NCI-H2107 treated with DMSO at 0.1 percent for 48 hours (cell line): ENCODE measurements at regions not wholly inside any gene's neighbourhood (a gene's known extent, or its start where the extent isn't known, plus 50 kb on each side); places are given as distances from the start of the nearest gene placed in this dataset.

Source experiments
- DNase-seq: peaks from one replicate; lab custom pipeline; 2025; ENCODE audit not compliant: unreplicated experiment; lab: John Stamatoyannopoulos, UW

DNA sequence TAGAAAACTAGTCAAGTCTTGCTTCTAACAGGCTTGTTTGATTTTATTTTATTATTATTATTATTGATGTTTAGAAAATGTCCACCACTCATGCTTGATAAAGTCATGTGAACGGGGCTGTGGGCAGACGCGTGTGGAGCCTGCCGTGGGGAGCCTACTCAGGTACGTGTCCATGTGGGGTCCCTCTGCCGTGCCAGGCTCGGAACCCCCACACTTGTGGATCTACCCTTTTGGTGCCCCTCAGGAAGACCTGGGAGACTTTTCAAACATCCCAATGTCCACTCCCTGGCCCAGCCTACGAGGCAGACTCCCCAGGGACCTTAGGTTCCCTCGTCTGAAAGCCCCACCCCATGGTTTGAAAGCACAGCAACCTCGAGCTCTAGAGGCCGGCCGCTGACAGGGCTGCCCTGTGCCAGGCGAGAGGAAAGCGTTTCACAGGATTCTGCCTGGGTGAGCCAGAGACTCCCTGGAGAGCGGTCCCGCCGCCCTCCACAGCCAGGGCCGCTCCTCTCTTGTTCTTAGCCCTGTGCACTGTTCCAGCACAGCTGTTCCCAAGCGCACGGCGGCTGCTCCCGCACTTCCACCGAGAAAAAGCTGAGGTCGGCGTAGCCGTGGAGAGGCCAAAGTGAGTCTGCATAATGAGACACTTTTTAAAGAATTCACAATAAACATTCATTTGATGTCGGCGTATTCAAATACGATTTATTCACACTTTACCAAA lies 249.7 kb downstream of the TTLL2 start:
- DNase-seq = no peak

DNA sequence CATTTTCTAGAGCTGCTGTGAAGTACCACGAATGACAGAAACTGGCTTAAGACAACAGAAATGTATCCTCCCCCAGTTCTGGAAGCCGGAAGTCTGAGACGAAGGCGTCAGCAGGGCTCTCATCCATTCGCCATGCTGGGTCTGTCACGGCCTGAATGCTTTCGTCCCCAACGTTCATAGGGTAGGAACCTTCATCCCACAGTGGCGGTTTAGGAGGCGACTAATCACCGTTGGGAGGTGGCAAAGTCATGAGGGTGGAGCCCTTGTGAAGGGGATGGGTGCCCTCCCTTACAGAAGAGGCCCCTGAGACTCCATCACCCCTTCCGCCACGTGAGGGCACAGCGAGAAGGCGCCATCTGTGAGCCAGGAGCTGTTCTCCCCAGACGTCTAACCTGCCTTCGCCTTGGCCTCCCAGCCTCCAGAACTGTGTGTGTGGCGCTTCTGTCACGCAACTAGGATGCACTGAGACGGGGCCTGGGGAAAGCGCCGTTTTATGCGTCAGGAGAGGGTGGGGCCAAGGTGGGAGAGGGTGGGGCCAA lies 250.3 kb downstream of the TTLL2 start:
- DNase-seq = no peak

DNA sequence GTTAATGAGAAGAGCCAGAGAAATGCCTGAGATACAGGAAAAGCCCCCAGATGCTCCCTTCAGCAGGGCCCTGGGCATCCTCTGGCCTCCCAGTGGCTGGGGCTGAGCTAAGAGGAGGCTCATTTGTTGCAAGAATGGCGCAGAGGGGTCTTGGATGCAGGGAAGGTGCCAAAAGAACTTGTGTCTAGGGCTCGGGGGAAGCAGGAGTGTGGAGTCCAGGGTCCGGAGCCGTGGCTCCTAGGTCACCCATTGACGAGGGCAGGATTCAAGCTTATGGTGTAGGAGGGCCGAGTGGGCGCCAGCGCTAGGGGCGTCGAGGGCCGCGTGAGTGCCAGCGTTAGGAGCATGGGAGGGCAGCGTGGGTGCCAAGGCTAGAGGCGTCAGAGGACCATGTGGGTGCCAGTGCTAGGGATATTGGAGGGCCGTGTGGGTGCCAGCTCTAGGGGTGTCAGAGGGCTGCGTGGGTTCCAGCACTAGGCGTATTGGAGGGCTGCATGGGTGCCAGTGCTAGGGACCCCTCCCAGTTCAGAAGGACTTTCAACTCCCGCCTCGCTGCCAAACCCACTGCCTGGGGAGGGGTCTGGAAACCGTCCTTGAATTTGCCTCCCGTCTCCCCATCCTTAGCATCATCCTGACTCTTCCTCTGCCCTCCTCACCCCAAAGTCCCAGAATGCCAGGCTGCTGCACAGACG lies 250.5 kb upstream of the AFDN start:
- DNase-seq = no peak

DNA sequence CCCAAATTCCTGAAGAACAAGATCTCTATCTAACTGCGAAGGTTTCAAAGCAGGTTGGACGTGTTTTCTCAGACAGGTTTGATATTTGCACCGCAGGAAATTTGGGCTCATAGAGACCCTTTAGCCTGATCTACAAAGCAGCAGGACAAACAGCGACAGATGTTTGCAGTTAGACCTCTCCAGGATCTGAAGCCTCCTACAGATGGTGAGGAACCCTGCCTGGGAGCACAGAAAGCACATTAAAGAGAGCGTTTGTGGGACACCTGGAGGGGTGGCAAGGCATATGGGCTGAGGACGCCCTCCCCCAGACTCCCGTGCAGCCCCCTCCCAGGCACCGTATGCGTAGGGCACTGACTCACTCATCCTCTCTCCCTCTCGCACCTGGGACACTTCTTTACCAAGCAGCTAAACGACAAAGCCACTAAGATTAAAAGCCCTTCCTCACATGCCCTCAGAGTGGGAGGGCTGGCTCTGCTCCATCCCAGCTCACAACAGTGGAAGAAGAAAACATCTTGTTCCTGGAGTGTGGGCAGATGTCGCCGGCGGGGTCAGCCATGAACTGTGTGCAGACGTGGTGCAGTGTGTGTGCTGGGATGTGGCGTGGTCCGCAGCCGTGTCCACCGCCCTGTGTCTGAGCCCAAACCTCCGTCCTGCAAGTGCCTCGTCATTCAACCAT lies 249.7 kb upstream of the AFDN start:
- DNase-seq = no peak

DNA sequence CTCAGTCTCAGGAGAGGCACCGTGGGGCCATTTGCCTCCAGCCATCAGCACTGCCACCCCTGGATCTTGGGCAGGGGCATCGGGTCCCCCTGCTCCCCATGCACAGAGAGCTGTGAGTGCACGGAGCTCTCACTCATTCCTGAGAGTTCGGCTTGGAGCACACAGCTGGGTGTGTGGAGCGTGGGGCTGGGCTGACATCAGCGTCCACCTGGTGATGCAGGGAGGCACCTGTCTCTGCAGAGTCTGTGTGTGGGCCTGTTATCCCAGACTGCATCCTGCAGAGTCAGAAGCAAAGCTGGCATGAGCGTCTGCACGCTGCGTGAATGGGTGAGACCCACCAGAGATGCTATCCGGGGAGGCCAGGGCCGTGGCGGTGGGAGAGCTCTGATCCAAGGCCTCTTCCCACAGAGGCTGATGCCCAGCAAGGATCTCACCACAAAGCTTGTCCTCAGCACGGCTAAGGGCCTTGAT lies 248.8 kb upstream of the AFDN start:
- no peak for DNase-seq

DNA sequence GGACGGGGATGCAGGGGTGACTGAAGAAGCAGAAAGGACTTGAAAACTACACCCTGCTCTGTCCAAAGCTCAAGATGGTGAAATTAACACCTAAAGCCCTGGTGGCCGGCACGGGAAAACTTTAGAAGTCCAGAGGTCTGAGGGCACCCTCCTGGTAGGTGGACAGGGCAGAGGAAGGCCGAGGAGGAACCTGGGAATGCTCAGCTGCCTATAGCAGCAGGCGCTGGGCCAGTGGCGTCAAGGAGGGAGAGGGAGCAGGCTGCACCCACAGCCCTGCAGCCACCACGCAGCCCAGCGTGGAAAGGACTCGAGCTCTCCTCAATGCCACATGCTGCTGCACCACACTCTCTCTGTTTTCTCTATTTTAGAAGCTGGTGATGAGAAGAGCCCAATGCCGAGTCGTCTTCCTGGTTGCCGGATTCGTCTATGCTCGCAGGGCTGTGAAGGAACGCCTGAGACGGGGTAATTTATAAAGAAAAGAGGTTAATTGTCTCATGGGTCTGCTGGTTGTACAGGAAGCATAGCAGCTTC lies 248.3 kb upstream of the AFDN start:
- no peak for DNase-seq

DNA sequence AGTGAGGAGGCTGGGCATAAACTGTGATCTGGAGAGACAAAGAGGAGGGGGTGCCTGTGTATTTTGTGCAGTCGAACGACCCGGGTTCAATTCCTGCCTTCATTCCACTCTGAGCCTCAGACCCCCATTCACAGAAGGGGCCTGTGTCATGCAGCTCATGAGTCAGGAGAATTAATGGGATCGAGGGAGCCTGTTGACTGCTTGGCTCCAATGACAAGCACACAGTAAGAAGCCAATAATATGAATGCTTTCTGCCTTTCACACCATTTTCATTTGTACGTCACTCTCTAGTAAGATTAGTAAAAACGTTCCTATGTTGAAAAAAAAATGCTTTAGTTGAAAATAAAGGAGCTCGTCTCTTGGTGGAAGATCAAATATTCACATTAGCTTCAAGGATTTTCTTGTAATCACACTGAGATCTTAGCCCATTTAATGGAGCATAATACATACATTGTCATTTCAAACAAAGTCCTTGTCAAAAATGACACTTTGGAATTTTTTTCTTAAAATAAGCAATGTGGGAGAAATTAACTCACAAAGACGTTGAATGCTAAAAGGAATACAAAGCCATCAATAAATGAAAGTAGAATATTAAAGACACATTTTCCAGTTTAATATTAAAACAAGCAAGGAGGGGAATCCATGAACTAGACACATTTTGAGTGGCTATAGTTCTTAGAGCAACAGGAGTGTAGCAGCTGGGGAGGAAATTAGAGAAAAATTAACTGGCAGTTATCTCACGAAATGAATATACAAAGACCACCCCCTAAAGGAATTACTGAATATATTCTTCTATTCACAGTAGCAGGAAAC lies 246.7 kb upstream of the AFDN start:
- no peak for DNase-seq

DNA sequence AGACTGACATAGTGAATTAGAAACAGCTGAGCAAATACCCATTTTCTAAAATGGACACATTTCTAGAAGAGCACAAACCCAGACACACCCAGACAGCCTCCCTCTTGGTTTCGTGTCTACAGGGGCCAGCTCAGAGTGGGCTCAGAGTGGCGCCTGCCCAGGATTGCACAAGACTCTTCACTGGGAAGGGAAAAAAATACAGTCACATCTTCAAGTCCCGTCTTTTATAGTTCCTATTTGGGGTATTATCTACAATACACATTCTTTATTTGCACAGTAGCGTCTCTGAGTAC lies 246.1 kb upstream of the AFDN start:
- no peak for DNase-seq

DNA sequence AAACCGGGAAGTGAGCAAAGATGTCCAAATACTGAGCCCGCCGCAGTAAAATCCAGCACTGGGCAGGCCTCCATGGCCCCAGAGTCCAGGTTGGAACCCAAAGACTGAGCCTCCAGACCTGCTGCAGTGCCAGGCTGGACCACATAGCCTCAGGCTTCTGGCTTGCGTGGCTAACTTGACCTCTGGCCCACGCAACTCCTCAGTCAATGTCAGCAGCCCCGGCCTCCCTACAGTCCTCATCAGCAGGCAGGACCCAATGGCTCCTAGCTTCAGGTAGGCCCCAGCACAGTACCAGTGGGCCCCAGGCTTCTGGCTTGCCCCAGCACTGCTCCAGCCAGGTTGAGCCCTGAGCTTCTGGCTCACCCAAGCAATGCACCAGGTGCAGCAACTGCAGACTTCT lies 245.1 kb upstream of the AFDN start:
- no peak for DNase-seq

DNA sequence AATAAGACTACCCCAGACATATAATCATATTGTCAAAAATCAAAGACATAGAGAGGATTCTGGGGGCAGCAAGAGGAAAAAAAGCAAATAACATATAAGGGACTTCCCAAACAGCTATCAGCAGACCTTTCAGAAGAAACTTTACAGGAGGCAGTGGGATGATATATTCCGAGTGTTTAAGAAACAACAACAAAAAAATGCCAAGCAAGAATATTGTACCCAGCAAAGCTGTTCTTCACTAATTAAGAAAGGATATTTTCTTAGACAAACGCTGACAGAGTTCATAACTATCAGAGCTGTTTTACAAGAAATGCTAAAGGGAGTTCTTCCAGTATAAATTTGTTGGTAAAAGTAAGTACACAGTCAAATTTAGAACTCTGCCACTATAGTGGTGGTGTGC lies 243.3 kb upstream of the AFDN start:
- no peak for DNase-seq

DNA sequence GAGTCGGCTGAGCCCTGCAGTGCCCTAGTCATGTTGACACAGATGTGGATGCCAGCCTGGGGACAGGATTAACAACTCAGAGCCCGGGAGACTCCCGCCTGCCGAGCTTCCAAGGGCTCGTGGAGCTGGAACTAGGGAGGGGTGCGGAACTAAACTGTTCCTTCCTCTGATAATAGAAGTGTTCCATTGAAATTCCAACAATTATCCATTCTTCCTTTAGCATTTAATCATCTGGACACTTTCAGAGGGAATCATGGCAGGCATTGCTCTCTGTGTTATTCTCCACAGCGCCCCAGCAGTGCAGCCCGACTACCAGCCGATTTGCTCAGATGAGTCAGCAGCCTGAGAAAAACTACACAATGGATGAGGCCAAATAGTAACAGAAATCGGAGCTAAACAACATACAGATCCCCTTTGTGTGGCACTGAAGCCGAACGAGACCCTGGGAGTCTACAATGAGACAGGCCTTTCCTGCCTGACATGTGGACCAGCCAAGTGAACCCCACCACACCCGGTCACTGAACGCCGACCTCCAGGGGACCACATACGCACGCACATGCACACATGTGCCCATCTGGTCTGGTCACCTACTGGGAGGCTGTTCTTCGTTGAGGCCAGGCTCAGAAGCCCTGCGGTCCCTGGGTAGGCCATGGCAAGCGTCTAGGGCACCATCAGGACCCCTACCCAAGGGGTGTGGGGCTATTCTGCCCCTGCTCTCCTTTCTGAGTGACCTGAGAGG lies 238.4 kb upstream of the AFDN start:
- no peak for DNase-seq

DNA sequence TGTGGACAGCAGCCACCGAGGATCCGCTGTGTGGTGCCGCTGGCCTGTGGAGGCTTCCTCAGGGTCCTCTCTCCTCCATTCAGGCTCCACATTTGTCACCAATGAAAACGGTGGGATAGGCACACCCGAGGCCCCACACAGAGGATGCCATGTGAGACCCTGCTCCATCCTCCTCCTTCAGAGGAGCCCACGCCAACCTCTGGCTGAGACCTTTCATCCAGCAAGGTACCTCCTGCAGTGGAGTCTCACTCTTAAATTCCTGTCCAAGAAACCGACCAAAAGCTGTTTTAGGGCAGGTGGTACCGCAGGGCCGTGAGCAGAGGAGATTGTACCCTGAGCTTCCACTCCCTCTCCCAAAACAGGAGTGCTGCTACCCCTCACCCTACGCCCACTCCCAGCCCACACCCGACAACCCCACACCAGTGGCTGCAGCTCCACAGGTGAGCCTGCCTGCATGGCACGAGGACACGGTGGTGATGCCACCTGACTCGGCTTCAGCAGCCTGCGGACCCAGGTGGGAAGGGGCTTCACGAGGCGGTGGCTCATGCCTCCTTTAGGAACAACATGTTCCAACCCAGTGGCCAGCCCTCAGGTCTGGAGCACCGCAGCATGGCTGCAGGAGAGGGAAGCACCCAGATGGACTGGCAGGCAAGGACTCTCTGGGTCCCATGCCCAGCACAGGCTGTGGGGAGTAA lies 237.6 kb upstream of the AFDN start:
- DNase-seq = no peak

DNA sequence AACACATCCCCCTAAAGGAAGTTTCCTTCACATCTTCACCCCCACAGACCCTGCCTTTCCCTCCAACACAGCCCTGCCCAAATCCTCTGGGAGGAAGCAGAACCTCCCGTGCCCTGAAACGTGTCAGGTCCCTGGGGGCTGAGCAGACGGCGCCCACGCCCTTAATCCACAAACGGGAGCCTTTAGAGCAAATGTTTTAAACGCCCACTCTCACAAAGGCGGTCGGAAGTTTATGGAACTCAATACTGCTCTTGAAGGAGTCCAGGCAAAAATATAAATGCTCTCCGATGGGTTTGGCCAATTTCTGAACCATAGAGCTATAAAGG lies 237.1 kb upstream of the AFDN start:
- DNase-seq = no peak

DNA sequence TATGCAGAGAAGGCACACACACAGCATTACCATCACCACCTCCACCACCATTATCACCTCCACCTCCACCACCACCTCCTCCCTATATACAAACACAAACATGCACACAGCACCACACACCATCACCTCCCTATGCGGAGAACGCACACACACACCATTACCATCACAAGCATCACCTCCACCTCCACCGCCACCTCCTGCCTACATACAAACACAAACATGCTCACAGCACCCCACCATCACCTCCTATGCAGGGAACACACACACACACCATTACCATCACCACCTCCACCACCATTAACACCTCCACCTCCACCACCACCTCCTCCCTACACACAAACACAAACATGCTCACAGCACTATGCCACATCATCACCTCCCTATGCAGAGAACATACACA lies 236.5 kb upstream of the AFDN start:
- DNase-seq = no peak
